ENCODE measurements at regions not wholly inside any gene's neighbourhood (a gene's known extent, or its start where the extent isn't known, plus 50 kb on each side); places are given as distances from the start of the nearest gene placed in this dataset.

GRCh38 chr9:135240222-135240621, 152.8 kb downstream of the OLFM1 start:
- Histone ChIP-seq H3K4me3 (no peak overlapping the region), H3K27ac (no peak overlapping the region), H3K27me3 (peaks cover 11% of the 10 kb centered on the region), H3K9me3 (no peaks in the 10 kb centered on the region), H3K36me3 (no peaks in the 10 kb centered on the region), H3K4me1 (no peaks in the 10 kb centered on the region)
- intact Hi-C loops (cut with DNase I), result no loop called here
- no peak for TF ChIP-seq CTCF (IDR thresholded peaks at IDR 0.05)
- ATAC-seq (peak; percentile 48), DNase-seq (peak; percentile 50)

- H3K4me3 ChIP-seq, result no peak overlapping the region
- intact Hi-C loops (cut with DNase I), result no loop called here
- no peaks in the 10 kb centered on the region for H3K4me1 ChIP-seq
- no peaks in the 10 kb centered on the region for H3K36me3 ChIP-seq
- no peaks in the 10 kb centered on the region for H3K9me3 ChIP-seq
- no peak overlapping the region for H3K27ac ChIP-seq
- peak; percentile 49 for DNase-seq
- ATAC-seq, result no peak
- H3K27me3 ChIP-seq, result peaks cover 18% of the 10 kb centered on the region
- no peak for TF ChIP-seq CTCF (IDR thresholded peaks at IDR 0.05)
Measured at GRCh38 chr9:135240871-135241311, 153.4 kb downstream of the OLFM1 start.

GRCh38 chr9:135241381-135242048, 154.0 kb downstream of the OLFM1 start:
- no peak for ATAC-seq
- Histone ChIP-seq H3K27ac (no peak overlapping the region), H3K4me1 (no peaks in the 10 kb centered on the region), H3K27me3 (peaks cover 22% of the 10 kb centered on the region), H3K4me3 (no peak overlapping the region), H3K36me3 (no peaks in the 10 kb centered on the region), H3K9me3 (no peaks in the 10 kb centered on the region)
- intact Hi-C loops (cut with DNase I), result no loop called here
- no peak for TF ChIP-seq CTCF (IDR thresholded peaks at IDR 0.05)
- peak; percentile 56 for DNase-seq

- H3K36me3 ChIP-seq, result no peaks in the 10 kb centered on the region
- DNase-seq, result peak; percentile 56
- H3K27ac ChIP-seq, result no peak overlapping the region
- H3K4me3 ChIP-seq, result no peak overlapping the region
- no peak for TF ChIP-seq CTCF (IDR thresholded peaks at IDR 0.05)
- intact Hi-C loops (cut with DNase I), result no loop called here
- peaks cover 22% of the 10 kb centered on the region for H3K27me3 ChIP-seq
- ATAC-seq, result no peak
- H3K4me1 ChIP-seq, result no peaks in the 10 kb centered on the region
- no peaks in the 10 kb centered on the region for H3K9me3 ChIP-seq
Measured at GRCh38 chr9:135242049-135242396, 154.6 kb downstream of the OLFM1 start.

GRCh38 chr9:135242406-135242805, 154.9 kb downstream of the OLFM1 start:
- peak; percentile 47 for DNase-seq
- H3K27me3 ChIP-seq, result peaks cover 22% of the 10 kb centered on the region
- intact Hi-C loops (cut with DNase I), result no loop called here

More at GRCh38 chr9:135242406-135242805, 154.9 kb downstream of the OLFM1 start:
- no peaks in the 10 kb centered on the region for H3K36me3 ChIP-seq
- no peak for TF ChIP-seq CTCF (IDR thresholded peaks at IDR 0.05)
- ATAC-seq, result no peak
- H3K9me3 ChIP-seq, result no peaks in the 10 kb centered on the region
- H3K4me3 ChIP-seq, result no peak overlapping the region
- H3K4me1 ChIP-seq, result no peaks in the 10 kb centered on the region
- no peak overlapping the region for H3K27ac ChIP-seq
